T-helper 9 cell (primary cell): ENCODE measurements at regions not wholly inside any gene's neighbourhood (a gene's known extent, or its start where the extent isn't known, plus 50 kb on each side); places are given as distances from the start of the nearest gene placed in this dataset.

Experiments
- DNase-seq: peaks from one replicate; pipeline ENCODE4 v3.0.0-alpha.2; 2020

- no peak for DNase-seq
Observed at GRCh38 chr13:79681069-79681468, 200.1 kb downstream of the NDFIP2 start.

GRCh38 chr13:79680485-79680884, 199.5 kb downstream of the NDFIP2 start:
- no peak for DNase-seq

DNA sequence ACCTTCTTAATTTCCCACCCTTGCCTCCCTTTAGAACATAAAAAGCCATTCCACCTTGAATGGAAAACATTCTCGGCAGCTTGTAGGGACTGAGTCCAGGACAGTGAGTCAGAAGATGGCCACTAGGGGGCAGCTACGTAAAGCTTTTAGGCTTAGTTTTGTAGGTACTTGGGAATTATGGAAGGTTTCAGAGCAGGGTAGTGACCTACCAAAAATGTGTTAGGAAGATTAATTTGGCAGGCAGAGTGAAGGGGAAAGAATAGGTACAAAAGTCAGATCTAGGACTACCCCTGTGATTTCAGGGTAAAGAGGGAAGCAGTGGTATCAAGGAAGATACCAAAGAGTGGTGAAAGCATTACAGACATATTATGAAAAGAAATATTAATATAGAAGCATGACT, 198.4 kb downstream of the NDFIP2 start:
- DNase-seq, result peak; percentile 1

DNA sequence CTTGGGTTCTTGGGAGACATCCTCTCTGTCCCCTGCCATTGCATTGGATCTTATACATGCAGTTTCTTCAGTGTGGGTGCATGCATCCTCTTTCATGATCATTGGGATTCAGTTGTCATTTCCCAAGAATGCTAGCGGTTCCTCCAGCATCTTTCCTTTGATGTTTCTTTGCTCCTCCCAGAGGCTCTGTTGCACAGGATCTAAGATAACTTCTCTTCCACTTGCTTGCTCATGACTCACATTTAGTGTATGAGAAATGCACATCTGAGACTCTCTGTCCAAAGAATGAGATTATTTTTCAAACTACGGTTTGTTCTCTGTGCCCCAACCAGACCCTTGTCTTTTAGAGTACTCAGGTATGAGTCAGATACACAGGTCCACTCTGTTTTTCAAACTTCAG, 197.1 kb downstream of the NDFIP2 start:
- no peak for DNase-seq

DNA sequence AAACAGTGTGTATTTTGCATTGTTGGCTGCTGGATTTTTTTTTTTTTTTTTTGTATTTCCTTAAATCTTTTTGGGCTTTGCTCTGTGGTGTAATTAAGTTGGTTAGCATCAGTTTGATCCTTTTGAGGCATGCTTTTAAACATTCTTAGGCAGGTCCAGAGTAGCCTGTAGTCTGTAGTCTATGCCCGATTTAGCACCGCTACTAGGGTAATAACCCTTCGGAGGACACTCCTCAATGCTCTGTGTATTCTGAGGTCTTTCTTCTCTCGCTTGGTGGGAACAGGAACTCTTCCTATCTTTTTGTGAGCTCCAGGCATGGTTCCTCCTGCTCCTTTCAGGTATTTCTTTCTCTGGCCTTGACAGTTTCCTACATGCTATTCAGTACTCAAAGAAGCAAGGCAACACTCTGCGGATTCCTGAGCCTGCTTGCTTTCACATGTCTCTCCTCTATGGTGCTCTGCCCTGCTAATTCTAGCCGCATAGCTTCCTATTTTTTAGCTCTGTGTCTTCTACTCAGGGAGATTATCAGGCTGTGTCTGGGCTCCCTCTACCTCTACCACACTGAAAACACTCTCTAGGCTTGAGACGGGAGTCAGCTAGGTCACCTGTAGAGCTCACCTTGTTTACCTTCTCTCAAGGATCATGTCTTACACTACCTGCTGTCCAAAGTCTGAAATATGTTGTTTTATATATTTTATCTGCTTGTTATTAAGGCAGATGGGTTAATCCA, 195.1 kb downstream of the NDFIP2 start:
- no peak for DNase-seq

- DNase-seq, result no peak
Observed at GRCh38 chr13:79674765-79675515, 194.0 kb downstream of the NDFIP2 start.

GRCh38 chr13:79673993-79674377, 193.0 kb downstream of the NDFIP2 start:
- DNase-seq, result no peak

DNA sequence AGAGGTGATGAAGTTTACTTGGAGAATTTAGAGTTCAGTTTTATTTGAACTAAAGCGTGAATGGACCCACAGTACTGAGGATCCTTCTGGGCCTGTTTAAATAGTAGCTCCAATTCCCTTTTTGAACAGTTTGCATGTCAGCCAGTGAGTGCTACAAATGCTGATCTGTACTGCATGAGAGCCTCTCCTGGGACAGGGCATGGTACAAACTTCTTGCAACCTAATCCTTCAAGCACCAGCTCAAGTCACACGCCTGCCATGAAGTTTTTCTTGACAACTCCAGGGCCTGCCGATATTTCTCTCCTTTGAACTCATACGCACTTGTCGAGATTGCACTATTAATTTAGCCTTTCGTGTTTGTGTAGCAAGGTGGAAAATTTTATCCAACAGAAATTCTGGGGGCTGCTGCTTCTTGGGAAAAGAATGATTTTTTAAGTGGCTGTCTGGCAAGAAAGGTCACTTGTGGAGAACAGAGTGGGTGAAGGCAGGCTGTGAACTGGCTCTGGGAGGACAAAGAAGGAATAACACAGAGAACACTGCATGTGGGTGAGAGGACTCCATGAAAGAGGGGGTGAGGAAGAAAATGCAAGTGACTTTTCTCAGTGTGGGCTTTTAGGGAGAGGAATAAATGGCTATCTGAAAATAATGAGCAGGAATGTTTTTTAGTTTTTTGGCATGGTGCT, 192.5 kb downstream of the NDFIP2 start:
- DNase-seq, result no peak

- no peak for DNase-seq
Observed at GRCh38 chr13:79671420-79671819, 190.5 kb downstream of the NDFIP2 start.

DNA sequence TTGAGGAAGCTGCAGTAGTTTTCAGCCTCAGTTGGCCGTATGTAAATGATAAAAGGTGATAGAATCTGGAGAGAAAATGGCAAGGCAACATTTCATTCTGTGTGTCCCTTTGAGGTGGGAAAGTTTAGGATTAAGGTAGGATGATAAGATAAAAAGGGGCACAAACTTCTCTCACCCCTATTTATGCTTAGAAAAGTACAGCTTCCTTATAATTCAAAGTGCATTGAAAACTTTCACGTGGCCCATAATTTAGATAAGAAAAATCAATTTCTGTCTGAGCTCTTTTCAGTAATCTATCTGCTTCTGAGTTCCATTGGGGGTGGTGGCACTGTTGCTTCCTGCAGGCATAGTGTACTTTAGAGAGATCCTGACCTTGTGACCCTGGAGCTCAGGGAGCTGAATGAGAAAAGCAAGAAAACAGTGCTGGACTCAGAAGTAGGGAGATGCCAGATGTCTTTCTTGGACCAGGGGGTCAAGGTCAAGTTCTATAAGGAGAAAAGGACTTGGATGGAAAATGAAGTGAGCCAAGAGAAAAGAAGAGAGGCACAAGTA, 187.3 kb downstream of the NDFIP2 start:
- no peak for DNase-seq

DNA sequence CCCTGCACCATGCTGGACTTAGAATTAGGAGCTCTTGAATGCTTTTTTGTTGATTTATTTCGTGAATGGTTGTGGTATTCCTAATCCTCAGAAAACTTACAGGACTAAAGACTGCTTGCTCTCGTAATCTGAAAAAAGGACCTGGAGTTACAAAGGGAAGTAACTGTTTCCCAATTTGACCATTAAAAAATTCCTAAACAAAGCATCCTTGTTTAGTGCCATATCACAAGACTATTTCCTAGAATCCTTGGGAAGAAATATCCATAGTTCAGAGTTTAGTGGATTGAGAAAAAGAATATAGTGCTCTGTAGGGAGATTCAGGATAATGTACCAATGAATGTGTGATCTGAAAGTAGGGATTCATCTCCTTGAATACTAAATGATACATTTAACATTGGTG, 186.8 kb downstream of the NDFIP2 start:
- DNase-seq, result no peak

DNA sequence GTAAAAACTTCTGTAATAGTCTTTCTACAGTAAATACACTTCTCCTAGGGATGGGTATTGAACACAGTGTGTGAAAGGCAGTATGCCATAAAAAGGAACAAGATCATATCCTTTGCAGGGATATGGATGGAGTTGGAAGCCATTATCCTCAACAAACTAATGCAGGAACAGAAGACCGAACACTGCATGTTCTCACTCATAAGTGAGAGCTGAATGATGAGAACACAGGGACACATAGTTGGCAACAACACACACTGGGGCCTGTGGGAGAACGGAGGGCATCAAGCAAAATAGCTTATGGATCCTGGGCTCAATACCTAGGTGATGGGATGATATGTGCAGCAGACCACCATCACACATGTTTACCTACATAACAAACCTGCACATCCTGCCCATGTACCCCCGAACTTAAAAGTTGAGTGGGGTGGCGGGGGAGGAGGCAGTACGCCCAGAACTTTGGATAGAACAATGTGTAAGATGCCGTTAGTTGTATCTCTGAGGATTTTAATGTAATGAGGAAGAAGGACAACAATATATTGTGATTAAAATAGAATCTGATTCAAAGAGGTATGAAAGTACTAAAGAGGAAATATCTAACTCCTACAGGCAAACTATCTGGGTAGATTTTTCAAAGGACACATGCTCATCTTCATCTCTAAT, 183.2 kb downstream of the NDFIP2 start:
- no peak for DNase-seq

GRCh38 chr13:79663435-79663834, 182.5 kb downstream of the NDFIP2 start:
- no peak for DNase-seq

DNA sequence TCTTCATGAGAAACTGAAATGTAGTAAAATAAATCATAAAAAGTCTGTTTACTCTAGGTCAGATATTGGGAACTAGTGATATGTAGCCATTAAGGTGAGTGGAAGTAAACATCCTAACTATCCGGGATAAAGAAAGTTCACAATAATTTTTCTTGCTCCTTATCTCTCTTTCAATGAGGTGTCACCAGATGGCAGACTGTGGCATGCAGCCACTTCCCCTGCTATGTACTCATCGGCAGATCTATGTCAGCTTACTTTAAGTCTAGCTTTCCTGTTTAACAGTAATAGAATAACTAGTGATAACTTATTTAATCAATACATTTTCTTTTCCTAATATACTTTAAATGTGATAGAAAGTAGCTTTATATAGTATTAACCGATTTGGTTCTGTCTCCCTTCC, 181.9 kb downstream of the NDFIP2 start:
- DNase-seq, result no peak

- no peak for DNase-seq
Observed at GRCh38 chr13:79660361-79660760, 179.4 kb downstream of the NDFIP2 start.

- no peak for DNase-seq
Observed at GRCh38 chr13:79659121-79659521, 178.2 kb downstream of the NDFIP2 start.

DNA sequence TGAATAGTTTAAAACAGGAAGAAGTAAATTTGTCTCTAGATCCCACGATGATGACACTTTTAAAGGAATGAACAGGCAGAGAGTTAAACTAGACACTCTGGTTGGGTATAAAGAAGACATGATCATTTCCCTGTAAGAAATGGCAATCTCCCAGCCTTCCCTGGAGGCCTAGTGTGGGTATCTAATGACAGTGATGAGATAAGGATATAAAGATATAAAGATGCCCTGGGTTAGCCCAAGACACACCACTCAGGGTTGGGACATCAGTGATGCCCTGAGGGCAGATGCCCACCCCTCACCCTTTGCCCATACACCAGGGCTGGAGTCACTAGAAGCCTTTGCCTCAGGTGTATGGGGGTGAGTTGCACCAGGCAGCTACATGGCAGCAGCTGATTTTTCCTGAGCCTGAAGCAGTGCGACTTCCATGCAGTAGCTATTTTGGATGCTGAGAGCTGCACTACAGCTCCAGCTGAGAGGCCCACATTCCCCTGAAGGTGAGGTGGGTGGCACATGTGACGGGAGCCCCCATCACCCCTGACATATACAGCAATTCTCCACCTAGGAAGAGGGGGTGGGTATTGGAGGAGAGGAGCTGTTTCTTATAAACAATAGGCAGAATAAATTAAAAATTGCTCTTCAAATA, 177.5 kb downstream of the NDFIP2 start:
- no peak for DNase-seq

- DNase-seq, result no peak
Observed at GRCh38 chr13:79655509-79655908, 174.6 kb downstream of the NDFIP2 start.

- DNase-seq, result no peak
Observed at GRCh38 chr13:79654520-79654919, 173.6 kb downstream of the NDFIP2 start.

- no peak for DNase-seq
Observed at GRCh38 chr13:79650688-79651087, 169.7 kb downstream of the NDFIP2 start.

DNA sequence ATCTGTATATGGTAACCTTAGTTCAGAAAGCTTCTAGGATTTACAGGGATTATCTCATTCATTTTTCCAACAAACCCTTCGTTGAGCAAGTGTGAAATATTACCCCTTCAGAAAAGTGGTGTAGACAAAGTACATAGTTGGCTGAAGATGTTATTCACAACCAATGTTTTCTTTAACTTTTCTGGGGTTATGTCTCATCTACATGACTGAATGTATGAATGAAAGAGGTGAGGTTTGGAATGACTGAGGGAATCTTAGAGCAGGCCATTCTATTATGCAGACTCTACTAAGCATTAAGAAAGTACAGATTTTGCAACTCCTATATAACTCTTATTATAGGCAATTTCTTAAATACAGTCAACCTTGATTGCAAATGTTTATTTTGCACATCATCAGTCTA, 167.2 kb downstream of the NDFIP2 start:
- DNase-seq, result no peak

DNA sequence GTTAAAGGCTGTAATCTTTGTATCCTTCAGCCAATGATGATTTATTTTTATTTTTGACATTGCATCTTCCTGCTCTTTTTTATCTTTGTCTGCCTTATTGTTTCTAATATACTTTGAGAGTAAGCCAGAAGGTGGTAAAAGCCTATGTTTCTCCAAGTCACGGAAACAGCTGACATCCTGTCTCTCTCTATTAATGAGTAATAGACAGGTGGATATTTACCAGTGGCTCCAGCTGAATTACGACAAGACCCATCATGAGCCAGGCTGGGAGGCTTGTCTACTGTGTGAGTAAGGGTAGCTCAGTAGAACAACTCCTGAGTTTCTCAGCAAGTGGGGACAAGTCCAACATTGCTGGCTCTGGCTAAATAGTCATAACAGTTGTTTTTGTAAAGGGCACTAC, 166.6 kb downstream of the NDFIP2 start:
- DNase-seq, result no peak

GRCh38 chr13:79646880-79647279, 165.9 kb downstream of the NDFIP2 start:
- no peak for DNase-seq
